HG03378 (cell line): ENCODE measurements at regions not wholly inside any gene's neighbourhood (a gene's known extent, or its start where the extent isn't known, plus 50 kb on each side); places are given as distances from the start of the nearest gene placed in this dataset.

Experiments used
- ATAC-seq: cut with Tn5 transposase; IDR thresholded peaks from one replicate; pipeline ENCODE4 v1.9.1; 2021; ENCODE audit warnings: mild to moderate bottlenecking, moderate library complexity; ENCODE audit not compliant: unreplicated experiment

DNA sequence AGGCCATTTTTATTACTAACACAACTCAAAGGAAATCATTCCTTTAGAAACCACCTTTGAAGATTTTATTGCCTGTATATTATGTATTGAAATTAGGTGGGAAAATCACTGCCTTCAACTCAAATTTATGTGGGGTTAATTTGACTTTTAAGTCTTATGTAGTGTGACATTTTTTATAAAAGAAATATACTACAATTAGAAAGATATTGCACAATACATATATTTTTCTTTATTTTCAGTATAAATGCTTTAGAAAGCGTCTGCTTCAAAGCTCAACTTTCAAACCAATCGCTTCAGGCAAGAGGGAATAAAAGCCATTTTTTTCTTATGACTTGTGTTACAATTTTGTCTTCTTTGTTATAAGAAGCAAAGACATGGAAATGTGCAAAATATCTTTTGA lies 337.4 kb upstream of the ZWINT start:
- ATAC-seq, result no peak

DNA sequence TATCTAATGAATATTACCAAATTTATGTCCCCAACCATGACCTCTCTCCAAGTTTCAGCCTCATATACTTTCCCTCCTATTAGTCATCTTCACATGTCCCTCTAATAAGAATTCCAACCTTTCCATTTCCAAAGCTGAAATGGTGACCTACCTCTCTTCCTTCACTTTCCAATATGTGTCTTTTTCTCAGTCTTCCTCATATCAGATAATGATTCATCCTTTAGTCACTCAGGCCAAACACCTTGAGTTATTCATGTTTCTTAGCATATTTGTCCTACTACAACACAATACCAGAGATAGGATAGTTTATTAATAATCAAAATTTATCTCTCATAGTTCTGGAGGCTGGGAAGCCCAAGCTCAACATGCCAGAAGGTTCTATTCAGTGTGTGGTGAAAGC lies 318.5 kb upstream of the ZWINT start:
- no peak for ATAC-seq

DNA sequence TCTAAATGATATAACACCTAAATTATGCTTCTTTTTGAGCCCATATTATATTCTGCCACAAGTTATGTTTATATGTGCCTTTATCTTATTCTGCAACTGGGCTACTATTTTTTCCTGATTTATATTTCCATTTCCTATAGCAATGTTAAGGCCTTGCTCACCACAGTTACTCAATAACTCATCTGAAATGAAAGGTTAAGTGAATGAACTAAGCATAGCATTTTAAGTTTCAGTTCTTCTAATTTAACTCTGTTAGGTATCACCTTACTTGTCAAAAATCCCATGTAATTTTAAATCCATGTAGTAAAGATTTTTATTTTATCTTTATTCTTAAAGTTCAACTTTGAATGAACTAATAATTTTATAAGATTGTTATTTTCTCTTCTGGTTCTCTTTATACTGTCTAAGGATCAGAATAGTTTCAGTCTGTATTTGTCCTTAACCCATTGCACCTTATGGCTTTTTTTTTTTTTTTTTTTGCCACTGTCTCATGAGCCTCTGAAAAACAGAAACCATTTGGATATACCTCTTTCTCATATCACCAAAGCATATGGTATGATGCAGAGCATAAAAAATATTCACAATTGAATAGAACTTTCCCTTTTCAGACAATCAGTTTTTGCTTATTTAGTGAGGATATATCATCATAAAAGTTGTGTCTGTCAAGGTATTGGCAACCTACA lies 301.8 kb upstream of the ZWINT start:
- peak; percentile 98 for ATAC-seq

DNA sequence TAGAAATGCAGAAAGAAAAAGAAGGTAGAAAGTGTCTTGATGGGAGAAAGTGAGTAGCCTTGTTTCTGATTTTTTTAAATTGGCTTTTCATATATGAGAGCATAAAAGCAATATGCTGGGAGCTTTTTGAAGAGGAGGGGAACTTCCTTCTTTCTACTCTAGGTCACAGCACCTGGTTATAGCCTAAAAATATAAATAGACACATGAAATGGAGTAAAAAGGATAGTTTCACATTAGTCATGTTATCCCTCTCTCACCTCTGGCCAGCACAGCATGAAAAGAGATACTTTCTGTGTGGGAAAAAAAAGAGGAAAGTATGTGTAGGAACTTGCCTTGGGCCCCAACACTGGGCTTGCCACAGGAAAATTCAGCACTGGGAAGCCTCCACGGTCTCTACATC lies 292.2 kb upstream of the ZWINT start:
- no peak for ATAC-seq

DNA sequence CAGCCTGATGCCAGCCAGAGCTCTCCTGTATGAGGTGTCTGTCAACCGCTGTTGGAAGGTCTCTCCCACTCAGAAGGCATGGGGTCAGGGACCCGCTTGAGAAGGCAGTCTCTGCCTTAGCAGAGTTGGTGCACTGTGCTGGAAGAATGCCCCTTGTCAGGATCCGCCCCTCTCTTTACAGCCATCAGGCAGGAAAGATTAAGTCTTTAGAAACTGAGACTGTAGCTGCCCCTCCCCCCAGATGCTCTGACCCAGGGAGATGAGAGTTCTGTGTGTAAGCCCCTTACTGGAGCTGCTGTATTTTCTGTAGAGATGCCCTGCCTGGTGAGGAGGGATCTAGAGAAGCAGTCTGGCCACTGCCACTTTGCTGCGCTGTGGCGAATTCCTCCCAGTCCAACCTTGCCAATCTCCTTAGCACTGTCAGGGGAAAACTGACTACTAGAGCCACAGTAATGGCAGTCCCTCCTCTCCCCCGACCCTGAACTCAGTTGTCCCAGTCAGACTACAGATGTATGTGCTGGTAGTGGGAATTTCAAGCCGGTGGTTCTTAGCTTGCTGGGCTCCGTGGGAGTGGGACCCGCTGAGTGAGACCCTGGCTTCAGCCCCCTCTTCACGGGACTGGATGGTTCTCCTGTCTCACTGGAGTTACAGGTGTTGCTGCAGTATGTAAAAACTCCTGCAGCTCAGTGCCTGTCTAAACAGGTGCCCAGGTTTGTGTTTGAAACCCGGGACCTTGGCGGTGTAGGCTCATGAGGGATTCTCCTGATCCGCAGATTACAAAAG lies 285.5 kb upstream of the ZWINT start:
- ATAC-seq, result no peak

DNA sequence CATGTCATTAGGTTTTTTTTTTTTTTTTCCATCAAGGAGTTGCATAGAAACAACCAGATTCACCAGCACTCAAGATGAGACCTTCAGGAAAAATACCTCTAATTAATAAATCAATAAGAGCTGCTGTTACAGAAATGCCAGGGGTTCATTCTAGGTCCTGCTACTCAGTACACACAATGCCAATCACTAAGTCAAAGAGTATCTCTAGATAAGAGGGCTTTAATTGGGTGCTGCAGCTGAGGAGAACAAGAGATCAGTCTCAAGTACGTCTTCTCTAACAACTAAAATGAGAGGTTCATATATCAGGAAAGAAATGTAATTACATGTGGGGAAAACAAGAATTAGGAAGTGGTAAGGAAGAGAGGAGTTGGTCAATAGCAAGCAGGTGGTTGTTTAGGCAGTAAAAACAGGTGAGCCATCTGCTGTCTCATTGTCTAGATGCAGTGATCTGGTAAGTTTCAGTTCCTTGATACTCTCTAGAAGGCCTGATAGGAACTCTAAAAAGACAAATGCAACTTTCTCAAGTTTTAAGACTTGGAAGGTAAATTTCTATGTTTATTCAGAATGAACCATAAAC lies 272.9 kb upstream of the ZWINT start:
- peak; percentile 99 for ATAC-seq

DNA sequence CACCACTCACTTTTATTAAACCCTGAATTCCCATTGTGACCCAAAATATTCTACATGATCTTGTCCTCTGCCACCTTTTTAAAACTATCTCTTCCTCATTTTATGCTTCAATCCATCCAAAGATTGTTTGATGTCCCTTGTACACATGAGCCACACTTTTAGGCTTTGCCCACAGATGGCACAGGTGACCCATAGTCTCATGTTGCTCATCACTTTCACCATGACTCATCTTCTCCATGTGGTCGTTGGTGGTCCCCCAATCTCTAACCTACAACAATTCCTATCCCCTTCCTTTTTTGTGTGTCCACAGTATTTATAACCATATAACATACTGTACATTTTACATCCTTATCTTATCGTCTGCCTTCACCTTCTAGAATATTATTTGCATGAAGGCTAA lies 271.5 kb upstream of the ZWINT start:
- peak; percentile 42 for ATAC-seq

DNA sequence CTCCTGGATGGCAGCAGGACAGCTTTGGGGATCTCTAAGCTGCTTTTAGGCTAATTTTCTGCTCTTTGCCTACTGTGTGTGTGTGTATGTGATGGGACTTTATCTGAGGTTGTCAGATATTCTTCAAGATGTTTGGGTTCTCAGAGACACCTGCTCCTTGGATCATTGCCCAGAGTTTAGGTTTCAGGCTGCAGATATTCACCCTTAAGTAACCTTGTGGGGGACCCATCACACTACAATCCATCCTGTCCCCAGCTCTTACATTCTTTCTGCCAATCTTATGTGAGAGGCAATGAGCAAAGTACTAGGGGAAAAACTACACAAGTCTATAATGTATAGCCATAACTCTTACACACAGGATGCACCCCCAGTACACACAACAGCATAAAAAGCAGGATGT lies 263.0 kb upstream of the ZWINT start:
- peak; percentile 68 for ATAC-seq

DNA sequence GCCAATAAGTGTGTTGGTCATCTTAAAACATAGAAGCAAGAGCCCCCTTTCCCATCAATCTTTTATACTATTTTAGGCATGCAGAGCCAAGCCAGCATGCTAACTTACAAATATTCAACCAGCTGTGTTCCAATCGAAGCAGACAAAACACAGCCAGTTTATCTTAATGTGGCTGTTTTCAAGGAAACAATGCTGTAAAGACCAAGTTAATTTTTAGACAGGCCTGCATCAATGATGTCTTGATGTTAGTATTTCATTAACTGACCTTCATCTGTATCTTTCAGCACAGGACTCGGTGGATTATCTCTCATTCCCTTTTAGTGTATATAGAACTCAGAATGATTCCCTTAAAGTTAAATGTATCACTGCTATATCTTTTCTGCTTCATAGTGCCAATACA lies 262.0 kb upstream of the ZWINT start:
- ATAC-seq, result peak; percentile 34

DNA sequence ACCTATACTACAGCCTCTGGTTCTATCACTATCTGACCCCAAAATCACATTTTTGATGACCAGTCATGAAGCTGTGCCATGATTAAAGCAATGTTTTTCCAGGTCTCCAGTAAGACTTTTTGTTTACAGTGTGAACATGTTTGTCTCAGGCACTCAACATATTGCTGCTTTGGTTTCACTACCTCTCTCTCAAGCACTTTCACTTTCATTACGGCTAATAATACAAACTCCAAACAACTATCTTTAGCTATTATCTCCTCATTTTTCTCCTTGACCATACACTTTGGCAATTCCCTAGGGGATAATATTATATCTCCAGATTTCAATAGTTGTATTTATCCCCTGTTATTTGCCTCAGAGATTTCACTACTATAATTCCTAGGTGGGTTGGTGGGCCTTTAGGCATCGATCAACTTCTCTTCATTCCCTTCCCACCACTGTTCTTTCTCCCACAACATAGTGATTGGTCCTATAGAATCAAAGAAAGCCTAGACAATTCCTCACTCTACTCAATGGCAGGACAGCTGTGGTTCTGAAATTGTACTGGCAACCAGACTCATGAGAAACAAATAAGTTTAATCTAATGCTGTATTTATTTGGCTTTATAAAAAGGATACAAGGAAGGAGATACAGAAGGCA lies 261.4 kb upstream of the ZWINT start:
- ATAC-seq, result peak; percentile 87

DNA sequence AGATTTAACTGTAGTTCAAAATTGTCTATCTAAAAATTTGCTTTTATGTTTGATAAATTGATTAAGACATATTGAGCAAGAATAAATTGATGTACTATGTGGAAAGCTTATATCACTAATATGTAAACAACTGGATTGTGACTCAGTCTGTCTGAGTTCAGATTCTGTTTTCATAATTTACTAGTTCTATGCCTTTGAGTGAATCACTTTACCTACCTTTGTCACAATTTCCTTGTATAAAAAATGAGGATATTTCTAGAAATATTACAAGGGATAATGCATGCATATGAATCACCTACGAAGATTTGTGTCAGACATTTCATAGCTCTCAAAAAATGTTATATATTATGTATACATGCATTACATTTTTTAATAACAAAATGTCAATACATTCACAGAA lies 245.1 kb upstream of the ZWINT start:
- ATAC-seq, result no peak

DNA sequence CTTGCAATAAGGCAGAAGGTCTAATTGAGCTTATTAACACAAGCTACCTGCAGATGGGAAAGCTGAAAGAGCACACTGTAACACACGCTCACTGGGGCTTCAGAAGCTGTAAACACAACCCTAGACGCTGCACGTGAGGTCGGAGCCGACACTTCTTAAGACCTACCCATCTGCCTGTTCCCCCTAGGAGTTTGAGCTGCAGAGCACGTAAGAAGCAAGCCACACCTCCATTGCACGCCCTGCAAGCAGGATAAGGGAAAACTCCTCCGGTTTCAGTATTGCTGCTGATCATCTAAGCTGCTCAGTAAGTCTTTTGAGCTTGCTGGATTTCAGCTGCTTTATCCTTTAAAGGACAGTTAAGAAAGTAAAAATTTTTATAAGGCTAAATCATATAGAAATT lies 244.0 kb upstream of the ZWINT start:
- ATAC-seq, result no peak

DNA sequence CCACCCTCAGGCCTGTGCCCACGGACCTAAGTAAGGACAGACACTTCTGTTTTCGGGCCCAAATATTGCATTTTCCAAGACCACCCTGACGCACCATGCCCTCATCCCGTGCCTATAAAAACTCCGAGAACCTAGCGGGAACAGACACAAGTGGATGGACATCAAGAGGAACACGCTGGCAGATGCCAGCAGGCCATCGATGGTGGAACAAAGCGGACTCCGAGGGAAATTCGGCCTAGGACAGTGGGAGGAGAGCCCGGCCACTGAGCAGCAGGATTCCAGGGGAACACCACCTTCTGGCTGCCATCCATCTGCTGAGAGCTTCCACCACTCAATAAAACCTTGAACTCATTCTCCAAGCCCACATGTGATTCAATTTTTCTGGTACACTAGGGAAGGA lies 243.6 kb upstream of the ZWINT start:
- no peak for ATAC-seq

DNA sequence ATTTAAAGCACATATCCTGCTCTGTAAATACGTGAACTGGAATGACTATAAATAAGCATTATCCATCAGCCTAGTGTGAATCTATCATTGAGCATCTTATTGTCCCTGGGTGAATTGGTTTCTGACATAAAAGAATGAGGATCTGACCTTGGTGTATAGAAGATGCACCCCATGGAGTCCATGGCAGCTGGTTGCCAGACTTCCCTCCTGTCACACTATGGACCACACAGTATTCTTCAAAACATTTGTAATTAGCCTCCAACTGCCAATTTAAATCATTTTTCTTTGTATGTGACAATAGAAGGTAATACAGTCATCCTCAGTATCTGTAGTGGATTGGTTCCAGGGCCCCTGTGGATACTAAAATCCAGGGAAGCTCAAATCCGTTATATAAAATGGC lies 238.1 kb upstream of the ZWINT start:
- no peak for ATAC-seq

DNA sequence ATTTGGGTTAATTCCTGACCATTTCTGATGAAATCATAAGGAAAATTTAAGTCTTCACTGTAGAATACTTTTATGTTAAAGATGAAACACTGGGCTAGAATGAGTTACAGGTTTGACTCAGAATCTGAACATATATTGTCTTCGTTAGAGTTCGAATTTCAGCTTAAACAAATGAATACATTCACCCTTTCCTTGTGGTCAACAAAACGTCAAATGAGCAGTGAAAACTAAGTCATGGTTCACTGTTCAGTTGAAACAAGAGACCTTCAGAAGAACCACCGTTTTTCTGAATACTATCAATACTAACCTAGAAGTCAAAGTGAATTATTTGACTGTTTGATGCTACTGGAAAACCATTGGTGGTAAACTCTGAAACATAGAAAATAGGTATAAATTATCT lies 235.2 kb upstream of the ZWINT start:
- ATAC-seq, result no peak

DNA sequence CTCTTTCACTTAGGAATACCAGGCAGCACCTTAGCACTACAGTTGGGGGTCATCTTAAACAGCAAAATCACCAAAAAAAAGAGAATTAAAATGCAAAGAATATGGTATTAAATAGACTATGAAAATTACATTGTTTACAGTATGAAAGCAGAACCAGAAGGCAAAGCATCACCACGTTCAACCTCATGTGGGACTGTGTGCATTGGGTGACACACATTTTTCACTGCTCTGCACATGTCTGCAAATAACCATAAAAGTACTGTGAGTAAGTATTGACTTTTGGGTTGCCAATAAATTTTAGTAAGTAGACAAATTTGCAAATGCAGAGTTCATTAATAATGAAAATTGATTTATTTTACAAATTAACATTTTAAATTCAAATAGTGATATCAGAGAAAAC lies 232.1 kb upstream of the ZWINT start:
- no peak for ATAC-seq

DNA sequence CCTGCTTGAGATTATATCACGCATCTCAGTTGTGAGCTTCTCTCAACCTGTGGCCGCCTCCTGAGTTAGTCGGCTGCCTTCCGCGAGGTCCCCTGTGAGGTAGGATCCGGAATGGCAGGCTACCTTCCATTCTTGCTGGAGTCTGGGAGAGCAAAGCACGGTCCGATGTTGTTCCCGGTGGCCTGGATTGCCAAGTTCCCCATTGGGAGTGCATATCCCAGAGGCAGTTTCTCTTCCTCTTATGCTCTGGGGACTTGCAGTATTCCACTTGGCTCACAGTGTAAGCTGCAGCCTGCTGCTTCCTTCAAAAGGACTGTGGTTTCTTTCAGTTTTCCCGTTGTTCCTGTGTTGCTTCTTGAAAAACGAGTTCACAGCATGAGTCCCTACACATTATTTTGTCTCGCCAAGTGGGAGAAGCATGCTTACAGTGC lies 225.4 kb upstream of the ZWINT start:
- no peak for ATAC-seq

DNA sequence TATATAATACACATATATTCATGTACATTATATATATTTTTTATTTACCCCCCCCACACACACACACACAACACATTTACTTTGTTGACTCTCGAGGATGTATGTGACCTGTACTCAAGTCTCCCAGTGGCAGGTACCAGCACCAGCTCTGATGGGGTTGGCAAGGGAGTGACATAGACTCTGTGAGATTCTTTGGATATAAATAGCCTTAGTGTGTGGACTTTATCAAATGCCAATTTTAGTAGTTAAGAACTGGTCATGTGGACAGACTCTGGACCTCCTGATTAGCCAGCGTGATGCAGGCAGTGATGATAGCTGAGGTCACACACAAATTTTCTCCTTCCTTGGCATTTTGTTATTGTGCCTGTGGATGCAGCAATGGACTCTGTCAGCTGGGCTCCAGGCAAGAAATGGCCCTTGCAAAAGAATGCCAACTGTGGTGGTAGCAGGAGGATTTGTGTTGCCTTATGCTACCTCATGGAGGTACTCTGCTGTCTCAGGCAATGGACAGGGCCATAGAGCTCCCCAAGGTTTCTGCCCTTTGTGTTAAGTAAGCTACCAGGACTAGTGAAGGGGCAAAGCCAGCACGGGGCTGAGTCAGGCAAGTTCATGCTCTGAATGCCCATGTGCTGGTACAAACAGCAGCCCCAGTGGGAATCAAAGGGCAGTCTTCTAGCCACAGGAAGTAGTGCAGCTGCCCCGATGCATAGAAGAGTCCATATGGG lies 224.6 kb upstream of the ZWINT start:
- ATAC-seq, result no peak

DNA sequence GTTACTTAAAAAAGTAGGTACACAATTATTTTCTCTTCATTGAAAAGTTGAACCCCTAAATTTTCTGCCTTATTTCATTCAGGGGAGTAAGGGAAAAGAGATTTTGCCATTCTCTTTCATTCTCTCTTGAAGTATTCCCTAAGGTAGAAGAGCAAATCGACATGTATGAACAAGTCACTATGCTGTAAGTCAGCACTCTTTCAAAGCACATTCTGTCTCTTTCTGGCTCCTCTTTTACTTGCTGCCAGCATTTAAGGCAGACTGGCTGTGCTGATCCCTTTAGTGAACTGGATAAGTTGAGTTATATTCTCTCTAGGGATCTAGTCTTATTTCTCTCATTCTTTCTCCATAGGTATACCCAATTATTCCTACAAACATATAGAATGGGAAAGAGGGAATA lies 222.3 kb upstream of the ZWINT start:
- ATAC-seq, result no peak

DNA sequence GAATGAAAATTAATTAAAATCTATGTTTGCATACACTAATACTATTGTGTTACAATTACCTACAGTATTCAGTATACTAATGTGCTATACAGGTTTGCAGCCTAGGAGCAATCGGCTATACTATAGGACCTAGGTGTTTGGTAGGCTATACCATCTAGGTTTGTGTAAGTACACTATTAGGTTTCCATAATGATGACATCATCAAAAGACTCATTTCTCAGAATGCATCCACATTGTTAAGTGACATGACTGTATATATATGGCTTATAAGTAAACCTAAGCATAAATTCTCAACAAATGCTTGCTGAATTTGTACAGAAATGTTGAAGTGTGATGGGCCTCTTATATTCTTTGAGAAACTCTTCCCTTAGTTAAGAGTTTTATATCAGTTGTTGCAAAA lies 206.5 kb upstream of the ZWINT start:
- no peak for ATAC-seq

DNA sequence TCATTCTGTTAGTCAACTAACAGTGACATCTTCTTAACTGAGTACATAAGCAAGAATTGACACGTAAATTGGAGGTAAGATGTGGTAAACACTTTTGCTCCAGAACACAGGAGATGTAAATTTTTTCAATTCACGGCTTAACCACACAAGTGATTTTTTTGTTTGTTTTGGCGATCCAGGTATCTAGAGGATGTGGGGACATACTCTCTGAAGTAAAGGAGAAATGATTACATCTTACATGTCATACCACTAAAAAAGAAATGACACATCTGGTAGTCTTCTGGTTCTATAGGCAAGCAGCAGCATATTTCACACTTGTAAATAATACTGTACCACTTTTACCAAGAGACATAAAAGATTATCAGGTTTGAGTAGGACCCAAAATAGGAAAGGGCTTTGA lies 200.3 kb upstream of the ZWINT start:
- ATAC-seq, result no peak
